IMR-90 (cell line): ENCODE measurements at regions not wholly inside any gene's neighbourhood (a gene's known extent, or its start where the extent isn't known, plus 50 kb on each side); places are given as distances from the start of the nearest gene placed in this dataset.

Source experiments
- CEBPB ChIP-seq: IDR thresholded peaks from 2 replicates; pipeline ENCODE4 v1.6.1; 2012; ENCODE audit warnings: low read depth, low read length, improper control_type of control experiment
- CTCF ChIP-seq: conservative IDR thresholded peaks from 2 replicates; pipeline ENCODE4 v1.5.1; 2012; ENCODE audit warnings: mild to moderate bottlenecking, low read depth, low read length, improper control_type of control experiment
- POLR2A ChIP-seq: IDR thresholded peaks from 2 replicates; pipeline ENCODE4 v1.6.1; 2012; ENCODE audit warnings: mild to moderate bottlenecking, low read depth, low read length

- TF ChIP-seq CTCF (no peak), CEBPB (no peak), POLR2A (no peak)
These were observed 127.0 kb downstream of the ASMT start for GRCh38 chrX:1741816-1742394.
